ENCODE measurements at regions not wholly inside any gene's neighbourhood (a gene's known extent, or its start where the extent isn't known, plus 50 kb on each side); places are given as distances from the start of the nearest gene placed in this dataset.

GRCh38 chr7:86932038-86932512, 127.4 kb downstream of the ELAPOR2 start:
- Histone ChIP-seq H3K9ac (no peak overlapping the region), H3K27ac (no peak overlapping the region), H3K4me3 (no peak overlapping the region), H3K4me1 (no peaks in the 10 kb centered on the region), H3K27me3 (no peaks in the 10 kb centered on the region), H2AFZ (replicated peaks) (no peak overlapping the region), H3K79me2 (ENCODE audit: low read depth) (no peaks in the 10 kb centered on the region), H3K36me3 (peaks cover 14% of the 10 kb centered on the region), H3F3A (ENCODE audit: low read depth) (peaks cover 16% of the 10 kb centered on the region), H4K20me1 (ENCODE audit: low read depth) (peaks cover 6% of the 10 kb centered on the region), H3K4me2 (no peak overlapping the region), H3K9me3 (ENCODE audit: low read depth) (no peaks in the 10 kb centered on the region)
- TF ChIP-seq EZH2 (IDR thresholded peaks at IDR 0.05) (no peak), CTCF (IDR thresholded peaks at IDR 0.05) (no peak), EZH2phosphoT487 (IDR thresholded peaks at IDR 0.05) (no peak)
- Mint-ChIP-seq H3K9me3 (no peaks in the 10 kb centered on the region), H3K36me3 (peaks cover 6% of the 10 kb centered on the region), H3K27me3 (ENCODE audit: insufficient read depth, low read depth) (no peaks in the 10 kb centered on the region), H3K27ac (no peak overlapping the region), H3K4me1 (peaks cover 2% of the 10 kb centered on the region), H3K4me3 (no peak overlapping the region)
- no peak for DNase-seq (ENCODE audit: low spot score)

- Histone ChIP-seq H3K9me3 (ENCODE audit: low read depth) (no peaks in the 10 kb centered on the region), H3K4me2 (no peak overlapping the region), H3F3A (ENCODE audit: low read depth) (peaks cover 18% of the 10 kb centered on the region), H2AFZ (replicated peaks) (no peak overlapping the region), H3K4me1 (no peaks in the 10 kb centered on the region), H3K79me2 (ENCODE audit: low read depth) (no peaks in the 10 kb centered on the region), H3K36me3 (peaks cover 15% of the 10 kb centered on the region), H3K27ac (no peak overlapping the region), H3K9ac (no peak overlapping the region), H4K20me1 (ENCODE audit: low read depth) (peaks cover 7% of the 10 kb centered on the region), H3K27me3 (no peaks in the 10 kb centered on the region), H3K4me3 (no peak overlapping the region)
- TF ChIP-seq EZH2phosphoT487 (IDR thresholded peaks at IDR 0.05): no peak
- TF ChIP-seq EZH2 (IDR thresholded peaks at IDR 0.05): no peak
- TF ChIP-seq CTCF (IDR thresholded peaks at IDR 0.05): no peak
- no peaks in the 10 kb centered on the region for H3K27me3 Mint-ChIP-seq (ENCODE audit: insufficient read depth, low read depth)
- H3K4me3 Mint-ChIP-seq: no peak overlapping the region
- H3K27ac Mint-ChIP-seq: no peak overlapping the region
- peaks cover 6% of the 10 kb centered on the region for H3K36me3 Mint-ChIP-seq
- no peaks in the 10 kb centered on the region for H3K9me3 Mint-ChIP-seq
- DNase-seq (ENCODE audit: low spot score): no peak
- H3K4me1 Mint-ChIP-seq: peaks cover 2% of the 10 kb centered on the region
Measured at GRCh38 chr7:86931439-86931838, 128.0 kb downstream of the ELAPOR2 start.

- H3K27ac Mint-ChIP-seq: no peak overlapping the region
- H3K4me1 ChIP-seq: no peaks in the 10 kb centered on the region
- no peaks in the 10 kb centered on the region for H3K9me3 Mint-ChIP-seq
- no peaks in the 10 kb centered on the region for H3K27me3 Mint-ChIP-seq (ENCODE audit: insufficient read depth, low read depth)
- peaks cover 22% of the 10 kb centered on the region for H3K36me3 ChIP-seq
- TF ChIP-seq CTCF (IDR thresholded peaks at IDR 0.05): no peak
- no peak for TF ChIP-seq EZH2 (IDR thresholded peaks at IDR 0.05)
- TF ChIP-seq EZH2phosphoT487 (IDR thresholded peaks at IDR 0.05): no peak
- DNase-seq (ENCODE audit: low spot score): no peak
- H3K79me2 ChIP-seq (ENCODE audit: low read depth): no peaks in the 10 kb centered on the region
- no peaks in the 10 kb centered on the region for H3K27me3 ChIP-seq
- H2AFZ ChIP-seq (replicated peaks): no peak overlapping the region
- peaks cover 18% of the 10 kb centered on the region for H3F3A ChIP-seq (ENCODE audit: low read depth)
- H3K36me3 Mint-ChIP-seq: peaks cover 4% of the 10 kb centered on the region
- H4K20me1 ChIP-seq (ENCODE audit: low read depth): peaks cover 12% of the 10 kb centered on the region
- peaks cover 2% of the 10 kb centered on the region for H3K4me1 Mint-ChIP-seq
- H3K9ac ChIP-seq: no peak overlapping the region
- no peak overlapping the region for H3K4me3 Mint-ChIP-seq
- no peak overlapping the region for H3K4me3 ChIP-seq
- no peak overlapping the region for H3K27ac ChIP-seq
- H3K4me2 ChIP-seq: no peak overlapping the region
- no peaks in the 10 kb centered on the region for H3K9me3 ChIP-seq (ENCODE audit: low read depth)
Measured at GRCh38 chr7:86930554-86931307, 128.7 kb downstream of the ELAPOR2 start.
